GM21717 (cell line): ENCODE measurements at regions not wholly inside any gene's neighbourhood (a gene's known extent, or its start where the extent isn't known, plus 50 kb on each side); places are given as distances from the start of the nearest gene placed in this dataset.
"Not testable (repeated sequence)": the region's sequence is repeated elsewhere in the genome, so short reads cannot be mapped to it uniquely, and the experiment has no call there.

Experiments
- ATAC-seq: cut with Tn5 transposase; IDR thresholded peaks from one replicate; pipeline ENCODE4 v1.9.1; 2021; ENCODE audit warnings: mild to moderate bottlenecking, moderate library complexity; ENCODE audit not compliant: unreplicated experiment

DNA sequence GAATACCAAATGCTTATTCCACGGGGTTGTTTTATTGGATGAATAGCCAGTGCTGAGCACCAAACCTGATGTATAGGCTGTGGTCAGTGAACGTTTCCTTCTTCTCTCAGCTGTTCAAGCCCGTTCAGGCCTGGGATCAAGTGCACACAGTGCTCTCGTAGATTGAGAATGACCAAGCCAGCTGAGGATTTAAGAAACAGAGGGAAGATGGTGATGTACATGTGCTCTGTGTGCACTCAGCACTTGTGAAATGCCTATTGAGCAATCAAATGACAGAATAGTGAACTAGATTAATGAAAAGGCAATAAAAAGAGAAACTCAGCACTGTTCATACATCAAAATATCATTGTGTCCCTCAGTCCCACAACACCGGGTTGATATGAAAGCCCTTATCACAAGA lies 302.5 kb downstream of the BMPER start:
- no peak for ATAC-seq

DNA sequence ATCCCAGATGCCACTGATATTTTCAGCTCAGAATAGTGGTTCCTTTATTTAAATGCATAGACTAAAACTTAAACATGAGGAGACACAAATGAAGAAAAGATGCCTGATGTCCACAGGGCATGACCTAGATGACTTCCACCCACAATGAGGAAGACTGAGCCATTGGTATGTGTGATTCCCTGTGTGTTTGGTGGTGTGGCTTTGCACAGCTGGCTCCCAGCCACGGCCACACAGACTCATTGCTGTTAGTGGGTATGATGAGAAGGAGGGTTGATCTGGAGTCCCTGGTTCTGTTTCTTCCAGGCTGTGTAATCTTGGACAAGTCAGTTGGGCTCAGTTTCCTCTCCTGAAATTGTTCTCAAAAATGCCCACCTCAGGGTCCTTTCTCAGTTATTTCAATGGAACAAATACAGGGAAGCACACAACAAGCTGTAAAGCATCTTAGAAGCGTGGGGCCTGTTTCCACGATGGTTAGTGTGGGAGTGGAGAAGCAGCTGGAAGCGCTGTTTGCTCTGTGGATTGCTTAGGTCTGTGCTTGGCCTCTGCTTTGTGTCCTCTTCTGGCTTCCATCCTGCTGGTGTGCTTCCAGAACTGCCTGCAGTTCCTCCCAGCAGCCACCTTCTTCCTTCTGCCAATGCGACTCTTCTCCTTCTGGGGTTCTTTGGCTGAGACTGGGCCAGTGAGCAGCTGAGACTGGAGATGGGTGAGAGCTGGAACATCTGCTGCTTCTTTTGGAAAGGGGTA lies 303.7 kb downstream of the BMPER start:
- no peak for ATAC-seq

DNA sequence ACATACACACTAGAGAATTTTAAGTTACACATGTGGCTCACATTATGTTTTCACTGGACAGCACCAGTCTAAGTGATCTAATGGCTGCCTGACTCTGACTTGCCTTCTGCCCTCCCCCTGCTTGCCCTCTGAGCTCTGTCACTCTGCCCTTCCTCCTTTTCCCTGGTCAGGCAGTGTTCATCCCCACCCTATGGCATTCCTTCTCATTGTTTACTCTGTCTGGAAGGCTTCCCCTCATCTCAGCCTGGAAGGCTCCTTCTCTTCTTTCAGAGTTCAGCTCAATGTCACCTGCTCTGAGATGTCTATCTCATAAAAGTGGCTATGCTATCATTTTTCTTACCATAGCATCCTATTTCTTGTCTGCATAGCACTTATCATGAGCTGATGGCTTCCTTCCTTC lies 305.7 kb downstream of the BMPER start:
- ATAC-seq, result no peak

DNA sequence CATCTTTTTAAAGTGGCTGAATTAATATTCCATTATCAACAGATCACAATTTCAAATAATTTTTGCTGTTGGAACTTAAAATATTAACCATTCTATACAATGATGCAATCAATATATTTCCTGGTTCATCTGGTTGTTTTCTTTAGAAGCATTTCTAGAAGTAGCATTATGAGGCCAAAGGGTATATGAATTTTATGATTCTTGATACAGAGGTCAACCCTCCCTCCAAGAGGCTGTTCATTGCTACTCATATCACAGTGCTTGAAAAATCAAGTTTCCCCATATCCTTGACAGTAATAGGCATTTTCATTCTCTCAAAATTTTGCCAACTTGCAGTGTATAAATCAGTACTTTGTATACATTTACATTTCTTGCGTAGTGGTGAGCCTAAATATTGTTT lies 312.6 kb downstream of the BMPER start:
- no peak for ATAC-seq

DNA sequence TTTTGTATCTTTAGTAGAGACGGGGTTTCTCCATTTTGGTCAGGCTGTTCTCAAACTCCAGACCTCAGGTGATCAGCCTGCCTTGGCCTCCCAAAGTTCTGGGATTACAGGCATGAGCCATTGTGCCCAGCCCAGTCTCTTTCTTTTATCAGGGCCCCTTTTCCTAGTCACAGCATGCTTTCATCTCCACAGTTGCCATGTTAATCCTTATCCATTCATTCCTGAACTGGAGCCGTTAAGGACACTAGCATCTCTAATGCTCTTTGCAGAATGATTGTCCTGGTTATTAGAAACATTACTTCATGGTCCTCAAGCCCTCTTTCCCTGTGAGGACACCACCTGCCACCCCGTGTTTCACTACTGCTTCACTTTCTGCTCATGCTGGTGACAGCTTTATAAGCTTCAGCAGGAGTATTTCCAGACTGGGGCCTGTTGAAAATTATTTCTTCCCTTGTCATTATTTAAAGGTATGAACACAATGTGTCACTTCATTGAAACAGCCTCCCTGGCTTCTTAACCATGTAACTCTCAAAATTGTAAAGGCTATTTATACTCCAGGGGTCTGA lies 313.9 kb downstream of the BMPER start:
- no peak for ATAC-seq

DNA sequence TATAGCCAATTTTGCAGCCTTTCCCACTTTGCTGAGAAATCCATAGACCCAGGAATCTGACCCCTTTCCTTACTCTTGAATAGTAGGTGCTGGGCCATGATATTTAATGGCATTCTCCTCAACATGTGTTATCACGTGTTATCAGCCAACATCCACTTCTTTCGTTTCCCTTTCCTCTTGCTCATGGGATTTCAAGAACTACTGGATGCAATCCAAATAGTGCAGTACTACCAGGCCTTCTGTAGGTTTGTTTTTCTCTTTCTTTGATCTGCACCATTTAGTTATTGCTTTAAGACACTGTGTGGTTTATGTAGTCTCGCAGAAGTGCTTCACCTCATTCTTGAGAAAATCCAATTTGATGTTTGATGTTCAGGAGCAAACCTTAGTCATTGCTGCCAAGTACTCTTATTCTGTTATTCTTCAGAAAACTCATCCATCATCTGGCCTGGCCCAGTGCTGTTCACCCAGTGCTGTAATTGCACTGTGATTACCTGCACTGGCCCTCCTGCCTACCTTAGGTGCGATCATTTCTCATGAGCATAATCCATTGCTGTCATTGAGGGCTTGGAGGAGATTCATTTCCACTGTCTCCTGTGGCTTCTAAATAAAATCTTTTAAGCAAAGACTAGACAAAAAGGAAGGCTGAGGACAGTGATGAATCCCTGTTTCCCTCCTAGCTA lies 315.3 kb downstream of the BMPER start:
- no peak for ATAC-seq

DNA sequence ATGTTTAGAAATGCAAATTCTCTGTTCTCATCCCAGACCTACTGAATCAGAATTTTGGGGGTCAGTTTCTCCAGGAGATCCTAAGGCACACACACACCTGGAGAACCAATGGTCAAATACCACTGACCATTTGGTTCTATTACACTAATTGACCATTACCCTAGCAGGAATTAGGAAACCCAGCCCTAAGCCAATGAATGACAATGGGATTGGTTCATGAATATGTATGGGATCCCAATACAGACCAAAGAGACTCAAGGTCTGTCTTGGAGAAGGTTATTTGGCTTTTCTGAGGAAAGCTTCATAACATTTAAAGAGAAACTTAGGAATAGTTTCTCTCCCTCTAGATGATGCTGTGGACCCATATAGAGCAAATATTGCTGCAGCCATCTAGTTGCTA lies 317.0 kb downstream of the BMPER start:
- no peak for ATAC-seq

DNA sequence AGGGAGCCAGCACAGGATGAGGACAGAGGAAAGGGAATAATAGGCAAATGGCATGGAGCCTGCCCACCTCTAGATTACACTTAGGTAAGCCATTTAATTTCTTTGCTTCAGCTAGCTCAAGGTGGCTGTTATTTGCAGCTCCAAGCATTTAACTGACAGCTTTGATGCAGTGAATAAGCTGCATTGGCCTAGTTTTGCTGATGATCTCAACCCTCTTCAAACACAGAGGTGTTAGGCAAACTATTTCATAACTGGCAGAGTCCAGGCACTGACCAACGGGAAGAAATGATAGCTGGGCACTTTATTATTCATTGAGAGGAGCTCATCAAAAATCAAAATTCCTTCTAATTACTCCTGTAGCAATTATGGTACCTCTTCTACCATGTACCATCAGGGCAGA lies 317.4 kb downstream of the BMPER start:
- no peak for ATAC-seq

DNA sequence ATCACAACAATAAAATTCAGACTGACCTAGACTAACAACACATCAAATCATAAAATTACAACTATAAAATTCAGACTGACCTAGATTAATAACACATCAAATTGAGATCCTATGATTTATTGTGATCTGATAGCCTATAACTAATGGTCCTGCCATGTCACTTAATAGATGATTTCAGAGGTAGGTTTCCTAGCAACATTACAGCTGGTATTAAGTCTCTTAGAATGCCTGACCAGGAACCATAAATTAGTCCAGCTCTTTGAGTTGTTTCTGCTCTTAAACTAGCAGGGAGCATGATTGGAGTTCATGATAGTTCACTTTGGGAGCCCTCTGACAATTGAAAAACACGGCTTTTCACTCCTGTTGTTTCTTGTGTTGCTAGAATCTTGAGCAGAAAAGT lies 318.9 kb downstream of the BMPER start:
- ATAC-seq, result no peak

DNA sequence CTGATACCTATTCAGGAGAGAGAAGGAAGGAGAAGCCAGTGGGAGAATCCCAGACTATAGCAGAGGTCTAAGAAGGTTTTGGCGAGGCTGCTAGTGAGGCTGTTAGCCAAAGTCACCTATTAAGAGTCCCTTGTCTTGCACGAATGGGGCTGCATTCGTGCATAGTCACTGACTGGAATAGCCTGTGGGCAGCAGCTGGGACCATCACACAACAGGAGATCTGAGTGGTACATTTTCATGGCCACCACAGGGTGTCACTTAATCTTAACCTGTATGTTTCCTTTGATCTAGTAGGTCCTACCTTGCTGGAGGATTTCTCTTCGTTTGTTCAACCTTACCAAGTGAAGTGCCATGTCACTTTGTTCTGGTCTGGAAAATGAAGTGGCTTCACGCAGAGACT lies 319.9 kb downstream of the BMPER start:
- ATAC-seq, result no peak

DNA sequence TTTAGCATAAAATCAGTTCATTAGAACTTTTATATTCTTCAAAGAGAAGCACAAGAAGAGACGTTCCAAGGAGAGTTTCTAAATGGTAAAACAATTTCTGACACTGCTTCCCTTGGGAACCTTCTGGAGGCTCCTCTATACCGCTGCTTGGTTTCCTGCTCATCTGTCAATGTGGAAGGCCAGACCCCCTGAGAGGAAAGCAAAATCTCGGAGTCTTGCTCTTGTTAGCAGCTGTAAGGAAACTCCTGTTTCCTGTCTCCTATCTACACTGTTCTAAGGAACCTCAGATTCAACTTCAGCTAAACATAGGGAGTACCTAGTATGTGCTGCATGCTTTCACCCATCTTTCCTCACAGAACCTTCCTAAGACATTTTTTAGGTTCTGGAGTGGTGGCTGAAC lies 322.2 kb downstream of the BMPER start:
- no peak for ATAC-seq

DNA sequence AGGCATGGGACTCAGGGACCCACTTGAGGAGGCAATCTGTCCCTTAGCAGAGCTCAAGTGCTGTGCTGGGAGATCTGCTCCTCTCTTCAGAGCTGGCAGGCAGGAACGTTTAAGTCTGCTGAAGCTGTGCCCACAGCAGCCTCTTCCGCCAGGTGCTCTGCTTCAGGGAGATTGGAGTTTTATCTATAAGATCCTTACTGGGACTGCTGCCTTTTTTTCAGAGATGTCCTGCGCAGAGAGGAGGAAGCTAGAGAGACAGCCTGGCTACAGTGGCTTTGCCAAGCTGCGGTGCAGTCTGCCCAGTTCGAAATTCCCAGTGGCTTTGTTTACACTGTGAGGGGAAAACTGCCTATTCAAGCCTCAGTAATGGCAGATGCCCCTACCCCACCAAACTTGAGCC lies 329.8 kb downstream of the BMPER start:
- not testable (repeated sequence) for ATAC-seq

DNA sequence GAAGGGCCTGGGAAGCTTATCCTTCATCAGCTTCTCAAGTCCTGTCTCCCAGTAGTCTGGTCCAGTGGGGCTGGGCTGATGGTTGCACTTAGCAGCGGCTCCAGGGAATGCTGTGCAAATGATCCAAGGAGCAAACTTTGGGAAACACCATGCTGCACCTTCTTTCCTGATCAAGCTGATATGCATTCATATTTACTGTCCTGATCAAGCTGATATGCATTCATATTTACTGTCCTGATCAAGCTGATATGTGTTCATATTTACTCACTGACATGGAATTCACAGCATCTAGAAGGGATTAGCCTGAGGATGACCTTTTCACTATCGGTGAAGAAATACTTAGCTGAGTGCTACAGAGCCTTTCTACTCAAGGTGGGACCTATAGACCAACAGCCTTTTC lies 330.7 kb downstream of the BMPER start:
- no peak for ATAC-seq

DNA sequence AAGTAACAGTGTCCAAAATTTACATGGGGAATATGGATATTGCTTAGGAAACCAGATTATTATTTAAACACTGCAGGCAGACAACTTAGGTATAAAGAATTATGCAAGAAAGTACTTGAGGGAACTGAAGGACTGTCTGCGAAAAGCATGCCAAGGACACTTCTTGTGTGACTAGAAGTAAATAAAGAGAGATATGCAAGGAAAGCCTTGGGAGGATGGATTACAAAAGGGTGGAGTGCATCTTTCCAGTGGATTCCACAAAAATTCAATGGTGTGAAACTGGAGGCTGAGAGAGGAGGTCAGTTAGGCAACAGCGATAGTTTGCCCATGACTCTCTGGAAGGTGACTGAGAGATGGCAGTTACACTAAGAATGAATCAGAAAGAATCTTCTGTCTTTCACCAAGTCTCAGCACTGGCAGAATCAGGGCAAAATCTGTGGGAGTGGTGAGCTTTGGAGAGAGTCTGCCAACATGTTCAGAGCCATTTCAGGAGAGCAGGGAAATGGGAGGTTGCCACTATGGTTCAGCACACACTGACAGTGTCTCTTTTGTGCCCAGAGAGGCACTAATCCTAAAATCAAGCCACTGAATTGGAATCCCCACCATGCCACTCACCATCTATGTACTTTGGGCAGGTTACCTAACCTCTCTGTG lies 331.6 kb downstream of the BMPER start:
- ATAC-seq, result no peak

DNA sequence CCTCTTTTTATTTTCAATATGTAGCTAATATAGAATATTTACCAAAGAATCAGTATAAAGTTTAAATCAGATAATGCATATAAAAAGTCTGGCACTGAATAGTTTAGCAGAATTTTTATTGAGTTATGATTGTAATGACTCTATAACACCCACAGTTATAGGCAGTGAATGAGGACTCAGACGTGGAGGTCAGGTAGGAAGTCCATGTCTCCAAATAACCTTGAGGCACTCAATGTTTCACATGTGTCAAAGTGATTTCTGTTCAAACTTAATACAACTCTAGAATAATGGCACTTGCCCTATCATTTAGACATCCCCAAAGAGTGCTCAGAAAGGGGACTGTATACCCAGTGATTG lies 332.1 kb downstream of the BMPER start:
- ATAC-seq, result no peak

DNA sequence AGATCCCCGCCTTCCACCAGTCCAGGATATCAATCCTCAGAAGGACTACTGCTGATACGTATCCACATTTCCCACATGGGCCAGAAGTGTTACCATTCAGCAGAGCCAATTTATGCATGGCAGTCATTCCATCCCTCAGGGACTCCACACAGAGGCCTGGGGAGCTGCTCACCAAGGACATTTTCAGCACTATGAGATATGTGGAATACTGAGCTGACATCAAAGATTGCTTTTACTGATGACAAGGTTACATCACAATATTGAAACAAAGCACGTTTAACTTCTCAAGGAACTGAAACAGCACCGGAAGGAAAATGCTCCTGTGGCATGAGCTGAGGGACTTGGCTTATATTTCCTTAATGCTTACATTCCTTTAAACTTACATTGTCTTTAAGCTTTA lies 335.1 kb downstream of the BMPER start:
- no peak for ATAC-seq

DNA sequence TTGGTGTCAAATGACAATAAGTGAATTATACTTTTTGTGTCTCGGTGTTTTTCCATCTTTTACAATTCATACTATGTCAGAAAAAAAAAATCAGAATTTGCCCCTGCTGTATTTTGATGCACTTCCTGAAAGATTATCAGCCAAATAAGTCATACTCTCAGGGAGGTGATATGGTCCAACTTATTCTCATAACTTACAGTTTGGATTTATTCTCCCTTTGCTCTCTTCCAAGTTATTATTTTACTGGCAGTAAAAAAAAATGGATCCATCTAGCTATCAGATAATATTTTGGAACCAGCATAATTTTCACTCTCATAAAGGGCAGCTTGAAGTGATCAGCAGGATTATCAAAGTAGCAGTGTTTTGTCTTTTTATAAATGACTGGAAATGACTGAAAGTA lies 337.1 kb downstream of the BMPER start:
- no peak for ATAC-seq

DNA sequence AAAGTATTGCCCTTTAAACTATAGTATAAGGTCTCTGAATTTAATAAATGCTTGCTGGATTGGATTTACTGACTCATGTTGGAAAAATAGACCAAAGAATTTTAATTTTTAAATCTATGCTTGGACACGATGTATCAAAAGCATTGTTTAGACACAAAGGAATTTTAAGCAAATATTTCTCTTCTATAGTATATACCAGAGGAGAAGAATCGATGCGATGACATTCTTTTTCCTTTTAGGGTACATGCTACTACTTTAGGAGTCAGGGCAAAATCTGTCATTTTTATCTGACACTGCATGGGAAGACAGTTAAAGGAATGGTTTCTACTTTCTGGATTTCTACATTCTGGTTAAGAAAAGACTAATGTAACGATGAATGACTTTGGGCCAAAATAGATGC lies 339.9 kb downstream of the BMPER start:
- no peak for ATAC-seq

DNA sequence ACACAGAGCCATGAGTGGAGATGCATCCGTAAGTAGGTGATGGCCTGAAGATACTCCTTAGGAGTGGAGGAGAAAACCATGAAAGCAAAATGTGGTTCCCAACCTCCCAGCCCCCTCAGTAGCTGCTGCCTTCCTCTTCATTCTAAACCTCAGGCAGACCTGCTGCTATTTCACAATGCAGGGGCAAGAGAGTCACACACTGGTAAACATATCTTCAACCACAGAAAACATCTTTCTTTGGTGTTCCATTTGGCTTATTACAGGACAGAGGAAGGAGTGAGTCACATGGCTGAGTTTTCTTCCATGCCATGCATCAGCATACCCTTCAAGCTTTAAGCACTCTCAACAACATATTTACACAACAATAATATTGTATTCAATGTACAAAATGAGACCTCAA lies 342.1 kb downstream of the BMPER start:
- ATAC-seq, result no peak

DNA sequence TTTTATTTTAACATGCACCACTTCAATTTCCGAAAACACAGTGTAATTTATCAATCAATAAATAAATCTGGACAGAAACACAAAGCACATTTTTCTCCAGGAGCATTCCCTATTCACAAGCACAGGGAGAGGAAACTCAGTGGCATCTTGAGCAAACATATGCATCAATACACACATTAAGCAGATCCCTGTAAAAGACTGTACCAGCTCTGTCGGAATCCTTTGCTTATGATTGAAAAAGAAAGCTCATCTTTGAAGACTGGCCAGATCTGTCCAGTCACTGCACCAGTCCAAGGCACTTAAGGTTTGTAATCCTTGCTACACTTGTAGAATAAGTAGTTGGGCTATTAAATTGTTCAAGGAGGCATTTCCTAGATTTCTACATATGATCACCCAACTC lies 343.9 kb downstream of the BMPER start:
- ATAC-seq, result no peak

DNA sequence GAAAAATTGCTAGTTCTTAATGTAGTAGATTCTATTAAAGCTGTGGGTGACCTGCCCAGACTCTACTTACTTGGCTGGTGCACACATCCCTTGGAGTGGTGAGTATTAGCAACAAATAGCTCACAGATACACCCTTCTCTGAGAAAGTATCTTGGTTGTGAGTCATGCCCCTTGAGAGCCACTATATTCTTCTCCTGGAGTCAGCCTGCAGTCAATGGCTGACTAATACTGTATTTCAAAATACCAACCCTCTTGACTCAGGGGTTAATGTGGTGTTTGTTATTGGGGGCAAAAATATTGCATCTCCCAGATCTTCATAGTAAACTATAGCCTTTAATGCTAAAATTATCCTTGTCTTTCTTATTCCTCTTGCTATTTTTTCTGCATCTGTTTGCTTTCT lies 354.9 kb downstream of the BMPER start:
- ATAC-seq, result no peak

DNA sequence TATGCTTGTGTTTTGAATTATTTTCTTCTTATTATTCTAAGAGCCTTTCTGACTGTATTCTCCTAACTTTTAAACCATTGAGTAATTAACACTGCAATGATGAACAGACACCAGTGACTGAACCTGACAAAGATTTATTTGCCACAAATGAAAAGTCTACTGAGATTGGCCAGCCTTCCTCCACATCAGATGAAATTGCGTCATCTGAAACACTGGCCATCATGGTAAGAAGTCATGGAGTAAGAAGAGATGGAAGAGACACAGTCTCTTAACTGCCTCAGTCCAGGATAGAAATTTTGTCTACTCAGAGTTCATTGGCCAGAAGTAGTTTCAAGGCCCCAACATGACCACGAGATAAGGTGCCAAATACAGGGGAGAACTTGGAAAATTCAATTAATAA lies 357.8 kb downstream of the BMPER start:
- ATAC-seq, result no peak
